Testis (tissue), 2 donors: ENCODE measurements at regions not wholly inside any gene's neighbourhood (a gene's known extent, or its start where the extent isn't known, plus 50 kb on each side); places are given as distances from the start of the nearest gene placed in this dataset.

ENCODE experiments used
- CTCF ChIP-seq, 3 experiments: fragments of 450-650 bp in 2 of 3; fragments of 200-600 bp in 1 of 3; sonication (generic) in 1 of 3; IDR thresholded peaks; one replicate each; pipeline ENCODE4 v1.5.1; 2016 to 2019; ENCODE audit warnings: antibody characterized with exemption in 3 of 3, mild to moderate bottlenecking in 2 of 3, moderate library complexity in 1 of 3
- POLR2A ChIP-seq: fragments of 450-650 bp; IDR thresholded peaks from one replicate; pipeline ENCODE4 v1.6.1; 2017; ENCODE audit warnings: antibody characterized with exemption, mild to moderate bottlenecking, moderate library complexity

GRCh38 chr3:111143-112069 lies 85.2 kb upstream of the CHL1 start:
- no peak for TF ChIP-seq POLR2A
- no peak for TF ChIP-seq CTCF (IDR thresholded peaks at IDR 0.05)
